PC-3 (cell line): ENCODE measurements at regions not wholly inside any gene's neighbourhood (a gene's known extent, or its start where the extent isn't known, plus 50 kb on each side); places are given as distances from the start of the nearest gene placed in this dataset.
"Not testable (repeated sequence)": the region's sequence is repeated elsewhere in the genome, so short reads cannot be mapped to it uniquely, and the experiment has no call there.

ENCODE experiments used
- ATAC-seq: fragments of 200-7000 bp; cut with Tn5 transposase; 2 replicates; pipeline ENCODE4 v1.9.1; 2020; ENCODE audit warnings: mild to moderate bottlenecking, moderate library complexity
- BruUV-seq: library from RNA; stranded (reverse); fragments of 400-500 nt; replicated peaks from 2 replicates; lab custom pipeline; 2021; lab: Mats Ljungman, UMichigan
- CTCF ChIA-PET: fragments of 300-600 bp; sonication (Branson Sonifier 250); formaldehyde crosslinking; loops from one replicate; lab custom pipeline; 2022; ENCODE audit warnings: antibody characterized with exemption; lab: Charles Lee
- POLR2A ChIA-PET: fragments of 300-600 bp; sonication (Branson Sonifier 250); formaldehyde crosslinking; loops from one replicate; lab custom pipeline; 2022; ENCODE audit warnings: antibody characterized with exemption; ENCODE audit not compliant: unreplicated experiment; lab: Charles Lee
- DNase-seq: peaks from one replicate; pipeline ENCODE4 v3.0.0-alpha.2; 2015
- H2AFZ ChIP-seq: fragments of 300-600 bp; sonication (generic); 2 replicates; pipeline ENCODE4 v1.6.0; 2016; ENCODE audit warnings: antibody characterized with exemption, low read length
- H3F3A ChIP-seq: fragments of 300-600 bp; sonication (generic); one replicate; pipeline ENCODE4 v1.6.0; 2017; ENCODE audit warnings: antibody characterized with exemption, low read length, control low read depth, mild to moderate bottlenecking; ENCODE audit not compliant: unreplicated experiment
- H3K27ac ChIP-seq: fragments of 300-600 bp; sonication (generic); 2 replicates; pipeline ENCODE4 v1.5.1; 2016; ENCODE audit warnings: mild to moderate bottlenecking, low read length
- H3K27me3 ChIP-seq: fragments of 300-600 bp; sonication (generic); 2 replicates; pipeline ENCODE4 v1.6.1; 2016; ENCODE audit warnings: low read length, mixed read lengths
- H3K36me3 ChIP-seq: fragments of 300-600 bp; sonication (generic); 2 replicates; pipeline ENCODE4 v1.6.1; 2016; ENCODE audit warnings: low read depth, mixed run types, low read length, mixed read lengths
- H3K4me1 ChIP-seq: fragments of 300-600 bp; sonication (generic); 2 replicates; pipeline ENCODE4 v1.5.1; 2016; ENCODE audit warnings: low read length; ENCODE audit not compliant: insufficient read depth
- H3K4me2 ChIP-seq: fragments of 300-600 bp; sonication (generic); 2 replicates; pipeline ENCODE4 v1.6.0; 2016; ENCODE audit warnings: low read length
- H3K4me3 ChIP-seq: fragments of 300-600 bp; sonication (generic); 2 replicates; pipeline ENCODE4 v1.5.1; 2016; ENCODE audit warnings: mild to moderate bottlenecking, low read length, mixed read lengths
- H3K79me2 ChIP-seq: fragments of 300-600 bp; sonication (generic); 2 replicates; pipeline ENCODE4 v1.6.1; 2017; ENCODE audit warnings: low read length, mixed read lengths
- H3K9ac ChIP-seq: fragments of 300-600 bp; sonication (generic); 2 replicates; pipeline ENCODE4 v1.6.0; 2016; ENCODE audit warnings: mild to moderate bottlenecking, low read length
- H3K9me2 ChIP-seq: fragments of 300-600 bp; sonication (generic); replicated peaks from 2 replicates; pipeline ENCODE4 v1.6.1; 2016; ENCODE audit warnings: mixed run types, low read length, mixed read lengths
- H3K9me3 ChIP-seq: fragments of 300-600 bp; sonication (generic); 2 replicates; pipeline ENCODE4 v1.6.1; 2016; ENCODE audit warnings: low read length, mixed read lengths
- H4K20me1 ChIP-seq: fragments of 300-600 bp; sonication (generic); 2 replicates; pipeline ENCODE4 v1.6.1; 2016; ENCODE audit warnings: low read length, mixed read lengths
- CTCF ChIP-seq: fragments of 300-600 bp; sonication (generic); conservative IDR thresholded peaks from 2 replicates; pipeline ENCODE4 v1.5.1; 2017; ENCODE audit warnings: antibody characterized with exemption, low read depth, mild to moderate bottlenecking, low read length
- EZH2 ChIP-seq: fragments of 300-600 bp; sonication (generic); IDR thresholded peaks from one replicate; pipeline ENCODE4 v1.6.1; 2017; ENCODE audit warnings: antibody characterized with exemption, mild to moderate bottlenecking, low read length; ENCODE audit not compliant: unreplicated experiment
- EZH2phosphoT487 ChIP-seq: fragments of 300-600 bp; sonication (generic); IDR thresholded peaks from 2 replicates; pipeline ENCODE4 v1.6.1; 2018; ENCODE audit warnings: mild to moderate bottlenecking, antibody characterized with exemption, low read length, borderline replicate concordance
- intact Hi-C: fragments of 100-400 bp; cut with micrococcal nuclease; formaldehyde crosslinking; loops from 2 replicates; pipeline ENCODE4 v1.9.0; 2023

- no peaks in the 10 kb centered on the region for H3K36me3 ChIP-seq
- H3K4me1 ChIP-seq, result no peaks in the 10 kb centered on the region
- H4K20me1 ChIP-seq, result no peaks in the 10 kb centered on the region
- no peak overlapping the region for H3K9ac ChIP-seq
- DNase-seq (no peak), ATAC-seq (no peak)
- ChIA-PET CTCF (no interaction called here), POLR2A (no interaction called here)
- H3K9me2 ChIP-seq, result no peaks in the 10 kb centered on the region
- H3K79me2 ChIP-seq, result no peaks in the 10 kb centered on the region
- H3F3A ChIP-seq, result no peaks in the 10 kb centered on the region
- H2AFZ ChIP-seq, result no peak overlapping the region
- H3K4me3 ChIP-seq, result no peak overlapping the region
- H3K4me2 ChIP-seq, result no peak overlapping the region
- H3K27me3 ChIP-seq, result no peaks in the 10 kb centered on the region
- BruUV-seq, result no TSS peak
- TF ChIP-seq EZH2 (no peak), EZH2phosphoT487 (no peak), CTCF (no peak)
- no peaks in the 10 kb centered on the region for H3K9me3 ChIP-seq
- no peak overlapping the region for H3K27ac ChIP-seq
- intact Hi-C loops, result no loop called here
Measured at GRCh38 chr6:63467247-63467954, 104.9 kb upstream of the LOC128125822 start.

- BruUV-seq, CTCF ChIA-PET, intact Hi-C loops, H2AFZ ChIP-seq, H3K4me3 ChIP-seq, POLR2A ChIA-PET, H4K20me1 ChIP-seq, H3K4me1 ChIP-seq, H3K4me2 ChIP-seq, H3K36me3 ChIP-seq, H3K27me3 ChIP-seq, H3K9me2 ChIP-seq, ATAC-seq, H3K79me2 ChIP-seq, H3F3A ChIP-seq, DNase-seq, H3K9ac ChIP-seq, H3K9me3 ChIP-seq, H3K27ac ChIP-seq: not testable (repeated sequence)
Measured at GRCh38 chr6:63471145-63471544, 101.1 kb upstream of the LOC128125822 start.

GRCh38 chr6:63471654-63472053 lies 100.6 kb upstream of the LOC128125822 start:
- BruUV-seq, result no TSS peak
- Histone ChIP-seq H3K9ac (no peak overlapping the region), H3K9me2 (no peaks in the 10 kb centered on the region), H3F3A (no peaks in the 10 kb centered on the region), H3K9me3 (no peaks in the 10 kb centered on the region), H3K36me3 (no peaks in the 10 kb centered on the region), H3K4me2 (no peak overlapping the region), H3K27ac (no peak overlapping the region), H3K4me1 (no peaks in the 10 kb centered on the region), H4K20me1 (no peaks in the 10 kb centered on the region), H3K27me3 (no peaks in the 10 kb centered on the region), H3K79me2 (no peaks in the 10 kb centered on the region), H2AFZ (no peak overlapping the region), H3K4me3 (no peak overlapping the region)
- no peak for TF ChIP-seq EZH2phosphoT487
- no peak for TF ChIP-seq EZH2
- TF ChIP-seq CTCF, result no peak
- ATAC-seq (no peak), DNase-seq (no peak)
- POLR2A ChIA-PET, result no interaction called here
- intact Hi-C loops, result no loop called here
- CTCF ChIA-PET, result no interaction called here
